ENCODE measurements at regions not wholly inside any gene's neighbourhood (a gene's known extent, or its start where the extent isn't known, plus 50 kb on each side); places are given as distances from the start of the nearest gene placed in this dataset.
"Not testable (repeated sequence)": the region's sequence is repeated elsewhere in the genome, so short reads cannot be mapped to it uniquely, and the experiment has no call there.

DNA sequence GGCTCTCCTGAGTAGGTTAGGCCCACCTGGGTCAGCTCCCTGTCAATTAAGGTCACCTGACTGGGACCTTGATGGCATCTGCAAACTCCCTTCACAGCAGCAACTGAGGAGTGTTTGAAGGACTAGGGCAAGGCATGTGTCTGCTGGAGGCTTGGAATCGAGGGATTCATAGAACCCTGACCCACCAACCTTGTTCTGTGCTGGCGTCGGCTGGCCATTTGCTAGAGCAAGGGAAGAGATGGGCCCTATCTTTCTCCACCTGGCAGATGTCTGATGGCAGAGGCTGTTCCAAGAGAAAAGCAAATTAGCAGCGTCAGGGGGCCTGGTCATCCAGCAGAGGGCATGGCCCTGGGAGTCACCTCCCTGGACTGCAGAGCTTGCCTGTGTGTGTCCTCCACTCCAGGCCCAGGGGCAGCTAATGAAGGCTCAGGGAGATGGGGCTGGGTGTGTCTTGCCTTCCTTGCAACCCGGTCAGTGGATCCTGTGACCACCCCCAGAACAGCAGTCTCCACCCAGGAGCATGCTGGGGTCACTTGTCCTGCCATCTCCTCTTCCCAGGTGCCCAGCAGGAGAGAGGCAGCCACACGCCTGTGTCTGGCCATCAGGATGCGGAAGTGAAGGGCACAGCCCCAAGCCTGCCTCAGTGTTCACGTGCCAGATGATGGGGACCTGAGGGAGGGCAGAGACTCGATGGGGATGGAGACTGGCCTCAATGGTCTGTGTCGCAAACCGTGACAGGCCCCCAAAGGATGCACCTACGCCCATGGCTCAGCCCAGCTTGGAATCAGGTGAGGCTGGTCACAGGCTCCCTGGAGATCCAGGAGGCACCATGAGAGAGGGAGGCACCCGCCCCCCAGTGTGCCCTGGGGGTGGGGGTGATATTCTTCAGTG is 53.9 kb downstream of the BARX1 start:
- no peak for DNase-seq

DNA sequence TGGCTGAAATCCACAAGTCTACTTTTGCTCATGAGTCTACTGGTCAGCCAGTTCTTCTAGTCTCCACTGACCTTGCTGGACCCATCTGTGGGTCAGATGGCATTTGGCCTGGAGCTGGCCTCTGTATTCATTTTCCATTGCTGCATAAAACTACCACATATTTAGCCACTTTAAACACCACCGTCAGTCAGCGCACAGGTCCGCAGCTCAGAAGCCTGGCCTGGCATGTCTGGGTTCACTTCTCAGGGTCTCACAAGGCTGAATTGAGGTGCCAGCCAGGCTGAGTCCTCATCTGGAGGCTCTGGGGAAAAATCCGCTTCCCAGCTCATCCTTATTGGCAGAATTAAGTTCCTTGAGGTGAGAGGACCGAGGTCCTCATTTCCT is 54.7 kb downstream of the BARX1 start:
- no peak for DNase-seq

DNA sequence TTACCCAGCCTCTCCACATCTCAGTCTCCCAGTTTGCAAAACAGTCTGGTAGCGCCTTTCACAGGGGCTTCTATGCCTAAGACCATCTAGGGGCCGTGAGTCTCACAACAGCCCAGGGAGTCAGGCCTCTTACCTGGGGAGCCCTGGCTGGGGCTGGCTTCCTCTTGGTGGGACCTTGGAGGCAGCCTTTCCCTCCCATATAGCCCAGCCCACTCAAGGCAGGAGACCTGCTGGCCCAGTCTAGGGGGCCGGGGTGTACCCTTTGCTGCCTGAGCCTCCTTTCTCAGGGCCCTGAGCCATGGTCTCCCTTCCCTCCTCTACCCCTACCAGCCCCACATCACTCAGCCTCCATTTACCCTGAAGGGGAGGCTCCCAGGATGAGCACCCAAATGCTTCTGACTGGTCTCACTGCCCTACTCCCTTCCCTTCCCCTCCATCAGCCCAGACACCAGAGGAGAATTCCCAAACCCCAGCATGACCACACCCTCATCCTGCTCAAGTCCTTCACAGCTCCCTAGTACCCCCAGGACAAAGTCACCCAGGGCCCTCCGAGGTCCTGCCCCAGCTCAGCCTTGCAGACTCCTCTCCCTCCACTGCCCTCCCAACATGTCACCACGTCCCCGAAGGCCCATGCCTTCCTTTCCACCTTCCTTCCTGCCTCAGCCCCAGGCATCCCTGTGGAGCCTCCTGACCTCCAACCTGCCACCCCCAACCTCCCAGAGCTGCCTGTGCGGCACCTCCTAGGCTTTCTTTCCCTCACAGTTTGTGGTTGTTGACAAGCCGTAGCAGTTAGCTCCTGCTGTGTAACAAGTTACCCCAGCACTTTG is 55.3 kb downstream of the BARX1 start:
- DNase-seq, result no peak

DNA sequence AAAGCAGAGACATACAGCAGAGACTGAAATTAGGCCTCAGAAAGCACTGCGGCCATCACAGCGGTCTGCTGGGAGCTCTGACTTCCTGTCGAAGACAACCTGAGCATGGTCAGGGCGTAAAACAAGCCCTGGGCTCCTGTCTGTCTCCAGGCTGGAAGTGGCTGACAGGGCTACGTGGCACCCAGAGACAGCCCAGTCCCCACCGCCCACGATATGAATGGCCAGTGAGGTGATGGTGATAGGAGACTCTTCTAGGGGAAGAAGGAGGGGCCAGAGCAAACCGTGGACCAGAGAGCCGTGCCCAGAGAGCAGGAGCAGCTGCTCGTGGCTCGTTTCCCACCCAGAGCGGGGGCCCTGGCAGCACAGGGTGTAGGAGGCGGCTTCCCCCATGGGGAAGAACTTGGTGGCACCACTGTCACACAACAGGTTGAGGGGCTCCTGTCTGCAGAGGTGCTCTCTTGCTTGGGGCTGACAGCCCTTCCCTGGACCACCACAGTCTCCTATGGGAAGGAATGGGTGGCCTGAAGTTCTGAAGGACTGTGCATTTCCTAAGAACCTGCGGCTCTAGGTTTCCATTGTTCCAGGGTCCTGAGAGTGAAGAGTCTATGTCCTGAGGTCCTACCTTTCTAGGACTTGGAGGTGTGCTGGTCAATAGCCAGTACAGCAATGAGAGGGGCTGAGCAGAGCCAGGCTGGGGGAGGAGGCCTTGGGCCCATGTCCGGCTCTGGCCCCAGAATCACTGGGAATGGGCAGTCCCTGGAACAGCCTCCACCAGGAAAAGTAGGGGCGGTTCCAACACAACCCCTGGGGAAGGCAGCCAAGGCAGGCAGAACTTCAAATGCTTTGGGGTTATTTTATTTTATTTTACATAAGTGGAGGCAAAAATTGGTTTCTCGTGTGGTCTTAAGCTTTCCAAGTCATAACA is 56.4 kb downstream of the BARX1 start:
- no peak for DNase-seq

DNA sequence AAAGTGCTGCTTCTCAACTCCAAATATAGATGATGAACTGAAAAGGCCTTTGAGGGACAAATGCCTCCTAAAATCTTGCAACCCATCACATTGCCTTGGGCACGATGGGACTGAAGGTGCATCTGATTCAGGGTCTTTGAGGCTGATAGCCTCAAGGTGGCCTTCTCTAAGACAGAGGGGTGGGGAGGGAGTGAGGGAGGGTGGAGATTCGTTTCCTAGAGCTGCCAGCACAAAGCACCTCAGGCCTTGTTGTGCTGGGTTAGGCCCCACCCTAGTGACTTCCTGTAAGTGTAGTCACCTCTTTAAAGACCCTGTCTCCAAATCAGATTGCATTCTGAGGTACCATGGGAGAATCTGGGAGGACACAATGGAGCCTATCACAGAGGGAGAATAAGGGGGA is 57.1 kb downstream of the BARX1 start:
- DNase-seq, result no peak

DNA sequence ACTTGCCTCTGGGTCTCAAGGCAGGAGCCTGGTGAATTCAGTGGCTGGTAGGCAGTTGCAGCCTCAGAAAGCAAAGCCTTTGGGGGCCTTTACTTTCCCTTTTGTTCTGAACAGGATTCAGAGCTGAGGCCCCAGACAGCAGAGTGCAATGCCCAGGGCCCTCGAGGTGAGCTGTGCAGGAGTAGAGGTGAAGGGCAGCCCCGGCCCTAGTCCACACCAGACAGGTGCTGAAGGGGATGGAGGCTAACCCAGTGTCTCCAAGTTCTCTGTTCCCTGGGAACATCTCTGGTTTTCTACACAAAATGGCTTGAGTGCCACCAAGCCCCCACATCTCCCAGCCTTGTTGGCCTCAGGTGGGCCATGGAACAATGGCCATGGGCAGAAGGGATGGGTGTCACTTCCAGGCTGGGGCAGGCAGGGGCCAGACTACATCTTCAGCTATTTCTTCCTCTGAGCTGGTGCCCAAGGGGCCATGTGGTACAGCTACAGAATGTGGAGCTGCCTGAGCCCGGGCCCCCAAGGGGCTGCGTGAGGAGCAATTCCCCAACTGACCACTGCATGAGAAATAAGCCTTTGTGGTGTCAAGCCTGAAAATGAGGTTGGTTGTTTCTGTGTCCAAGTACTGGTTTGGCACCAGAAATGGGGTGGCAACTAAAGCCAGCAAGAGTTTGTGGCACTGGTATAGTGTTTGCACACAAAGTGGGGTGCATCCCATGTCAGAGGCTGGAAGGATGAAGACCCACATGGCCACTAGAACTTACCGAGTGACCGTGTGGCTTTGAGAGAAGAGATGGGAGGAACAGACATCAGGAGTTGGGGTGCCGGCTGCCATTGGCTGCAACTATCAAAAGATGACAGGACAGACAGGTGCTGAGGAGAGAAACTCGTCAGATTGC is 57.8 kb downstream of the BARX1 start:
- DNase-seq, result no peak

DNA sequence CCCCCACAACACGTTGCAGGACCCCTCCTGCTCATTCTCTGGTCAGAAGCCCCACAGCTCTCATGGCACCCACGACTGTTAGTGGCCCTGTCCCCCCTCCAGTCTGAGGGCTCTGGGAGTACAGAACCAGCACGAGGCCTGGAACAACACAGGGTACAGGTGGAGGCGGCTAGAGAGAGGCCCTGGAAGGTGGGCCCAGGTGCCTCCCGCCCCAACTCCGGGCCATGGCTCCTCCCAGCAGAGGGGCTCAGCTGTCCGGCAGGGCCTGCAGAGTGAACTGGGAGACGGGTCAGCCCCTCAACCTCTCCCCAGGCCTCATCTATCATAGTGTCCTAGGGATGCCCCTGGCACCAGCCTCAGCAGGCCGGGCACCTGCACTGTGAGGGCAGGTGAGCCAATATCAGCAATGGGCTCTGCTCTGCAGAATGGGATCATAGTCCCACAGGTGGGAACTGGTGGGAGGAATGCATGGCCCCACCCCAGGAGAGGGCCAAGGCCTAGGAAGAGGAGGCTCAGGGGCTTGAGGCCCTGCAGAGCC is 58.6 kb downstream of the BARX1 start:
- no peak for DNase-seq

DNA sequence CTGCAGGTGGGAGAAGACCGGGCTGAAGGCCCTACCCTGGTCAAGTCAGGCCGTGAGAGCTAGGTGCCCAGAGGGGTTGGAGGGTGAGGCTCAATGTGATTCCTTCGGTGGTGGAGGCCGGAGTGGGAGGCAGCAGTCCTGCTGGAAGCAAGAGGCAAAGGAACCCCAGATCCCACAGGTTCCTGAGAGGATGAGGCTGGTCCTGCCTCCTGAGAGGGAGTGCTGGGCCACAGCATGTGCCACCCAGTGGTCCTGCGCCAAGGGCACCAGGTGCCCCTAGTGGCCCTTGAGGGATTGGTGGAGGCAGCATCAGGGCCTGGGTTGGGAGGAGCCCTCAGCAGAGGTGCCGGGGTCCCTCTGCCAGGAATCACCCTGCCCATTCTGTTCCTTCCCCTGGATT is 59.1 kb downstream of the BARX1 start:
- no peak for DNase-seq

DNA sequence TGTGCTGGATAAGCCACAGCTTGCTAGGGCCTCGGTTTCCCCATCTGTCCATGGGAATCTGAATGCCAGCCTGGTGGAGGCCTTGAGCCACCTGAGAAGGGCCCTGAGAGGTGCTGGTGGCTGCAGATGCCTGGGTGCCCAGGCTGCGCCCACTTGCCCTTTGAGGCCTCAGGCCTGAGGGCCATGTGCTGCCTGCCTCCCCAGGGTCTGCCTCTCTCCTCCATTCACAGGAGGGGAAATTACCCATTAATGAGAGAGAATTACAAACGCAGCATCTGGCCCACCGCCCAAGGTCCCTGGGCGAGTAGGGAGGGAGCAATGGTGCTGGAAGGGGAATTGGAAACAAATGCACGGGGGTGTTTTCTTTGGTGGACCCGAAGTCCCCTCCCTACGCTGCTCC is 59.6 kb downstream of the BARX1 start:
- DNase-seq, result no peak

DNA sequence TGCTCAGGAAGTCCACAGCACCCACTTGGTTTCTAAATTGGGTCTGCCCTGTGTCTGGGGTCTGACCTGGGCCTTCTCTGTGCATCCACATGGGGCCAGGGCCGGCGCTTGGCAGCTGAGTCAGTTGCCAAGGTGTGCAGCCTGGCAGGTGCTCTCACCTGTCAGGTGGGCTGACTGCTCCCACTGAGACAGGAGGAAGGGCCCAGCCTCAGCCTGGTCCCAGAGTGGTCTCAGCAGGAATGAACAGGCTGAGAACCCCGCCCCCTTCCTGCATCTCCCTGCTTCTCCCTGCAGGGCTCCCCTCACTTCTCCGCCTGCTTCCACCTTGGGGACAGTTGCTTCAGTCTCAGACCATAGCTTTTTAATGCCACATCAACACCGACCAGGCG is 60.5 kb downstream of the BARX1 start:
- no peak for DNase-seq

DNA sequence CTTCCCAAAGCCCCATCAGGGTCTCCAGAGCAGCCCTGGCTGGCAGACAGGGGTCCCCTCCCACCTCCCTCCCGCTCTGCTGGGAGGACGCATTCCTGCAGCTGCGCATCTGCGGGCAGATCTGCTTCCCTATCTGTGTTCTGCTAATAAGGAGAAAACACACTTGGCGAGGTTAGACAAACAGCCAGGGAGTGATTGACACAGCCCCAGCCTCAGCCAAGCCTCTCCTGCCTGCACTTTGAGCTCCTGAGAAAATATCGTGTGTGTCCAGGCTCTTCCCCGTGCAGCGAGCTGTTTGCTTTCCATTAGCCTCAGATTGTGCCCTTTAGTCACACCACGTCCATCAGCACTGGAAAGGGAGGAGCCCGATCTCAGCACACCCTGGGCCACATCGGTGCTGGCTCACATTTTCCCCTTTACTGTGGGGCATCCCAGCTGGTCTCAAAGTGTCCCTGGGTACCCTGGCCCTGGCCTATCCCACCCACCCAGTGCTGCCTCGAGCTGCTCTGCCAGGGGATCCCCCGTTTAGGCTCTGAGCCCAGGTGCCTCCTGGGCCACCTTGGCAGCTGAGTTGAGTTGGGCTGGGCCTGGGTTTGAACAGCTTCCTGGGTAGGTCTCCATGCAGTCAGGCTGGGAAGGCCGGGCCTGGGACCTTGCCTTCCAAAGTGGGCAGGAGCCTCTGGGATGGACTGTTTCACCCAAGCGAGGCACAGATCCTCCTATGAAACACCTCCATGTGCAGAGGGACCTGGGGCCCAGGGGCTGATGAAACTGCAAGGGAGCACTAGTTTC is 61.1 kb downstream of the BARX1 start:
- DNase-seq, result peak; percentile 77

DNA sequence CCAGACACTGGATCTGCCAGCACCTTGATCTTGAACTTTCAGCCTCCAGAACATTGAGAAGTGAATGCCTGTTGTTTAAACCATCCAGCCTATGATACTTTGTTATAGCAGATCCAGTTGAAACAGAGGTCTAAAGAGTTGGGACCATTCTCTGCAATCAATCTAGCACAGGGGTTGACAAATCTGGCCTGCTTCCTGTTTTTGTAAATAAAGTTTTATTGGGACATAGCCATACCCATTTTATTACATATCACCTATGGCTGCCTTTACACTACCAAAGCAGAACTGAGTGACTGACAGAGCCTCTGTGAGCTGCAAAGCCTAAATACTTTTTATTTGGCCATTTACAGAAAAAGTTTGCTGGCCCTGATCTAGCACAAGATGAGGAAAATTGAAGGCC is 62.0 kb downstream of the BARX1 start:
- no peak for DNase-seq

DNA sequence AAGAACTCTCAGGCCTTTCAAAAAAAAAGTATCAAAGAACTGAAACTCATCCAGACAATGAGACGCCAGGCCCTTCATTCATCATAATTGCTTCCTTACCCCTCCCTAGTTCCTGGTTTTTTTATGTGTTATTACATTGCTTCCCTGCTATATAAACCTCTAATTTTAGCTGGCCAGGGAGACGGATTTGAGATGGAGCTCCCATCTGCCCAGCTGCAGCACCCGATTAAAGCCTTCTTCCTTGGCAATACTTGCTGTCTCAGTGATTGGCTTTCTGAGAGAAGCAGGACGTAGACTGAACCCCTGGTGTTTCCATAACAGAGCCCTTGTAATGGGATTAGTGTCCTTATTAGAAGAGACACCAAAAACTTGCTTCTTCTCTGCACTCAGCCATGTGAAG is 62.4 kb downstream of the BARX1 start:
- DNase-seq, result no peak

DNA sequence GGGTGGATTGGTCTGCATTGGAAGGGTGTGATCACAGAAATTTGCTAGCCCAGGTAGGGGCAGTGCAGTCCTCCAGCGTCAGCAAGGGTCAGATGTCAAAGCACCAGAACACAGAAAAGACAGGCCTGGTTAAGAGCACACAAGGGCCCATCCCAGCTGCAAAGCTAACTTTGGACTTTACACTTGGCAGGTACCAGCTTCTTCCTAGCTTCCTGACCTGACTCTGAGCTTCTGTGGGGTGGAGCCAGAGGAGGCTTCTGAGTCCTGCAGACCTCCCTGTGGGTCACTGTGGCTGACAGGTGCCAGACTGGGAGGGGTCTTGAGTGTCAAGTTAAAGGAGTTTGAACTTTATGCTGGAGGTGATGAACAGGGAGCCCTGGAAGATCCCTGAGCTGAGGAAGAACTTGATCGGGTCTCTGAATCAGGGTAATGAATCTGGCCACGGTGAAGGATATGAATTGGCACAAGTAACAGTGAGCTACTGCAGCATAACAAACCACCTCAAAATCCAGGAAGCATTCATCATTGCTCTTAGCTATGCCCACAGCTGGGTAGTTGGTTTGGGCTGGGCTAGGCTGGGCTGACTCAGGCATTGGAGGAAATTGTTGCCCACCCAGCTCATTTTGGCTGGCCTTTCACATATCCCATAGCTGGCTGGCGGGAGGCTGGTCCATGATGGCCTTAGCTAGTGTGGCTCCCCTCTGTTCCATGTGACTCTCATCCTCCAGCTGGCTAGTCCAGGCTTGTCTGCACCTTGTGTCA is 63.4 kb downstream of the BARX1 start:
- no peak for DNase-seq

DNA sequence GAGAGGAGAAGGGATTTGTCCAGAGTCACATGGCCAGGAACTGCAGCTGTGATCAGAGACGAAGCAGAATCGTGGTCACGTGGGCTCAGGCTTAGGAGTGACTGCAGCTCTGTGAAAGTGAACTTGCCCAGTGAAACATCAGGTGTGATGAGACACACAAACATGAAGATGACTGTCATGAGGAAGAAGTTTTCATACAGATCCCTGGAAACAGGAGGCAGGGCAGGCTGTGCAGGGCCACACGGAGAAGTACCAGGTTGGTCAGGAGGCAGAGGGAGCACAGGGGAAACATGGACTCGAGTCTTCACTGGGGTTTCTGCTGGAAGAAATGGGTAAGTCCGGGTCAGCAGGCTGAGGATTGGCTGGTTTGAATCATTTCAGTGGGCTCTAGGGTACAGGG is 64.1 kb downstream of the BARX1 start:
- no peak for DNase-seq

DNA sequence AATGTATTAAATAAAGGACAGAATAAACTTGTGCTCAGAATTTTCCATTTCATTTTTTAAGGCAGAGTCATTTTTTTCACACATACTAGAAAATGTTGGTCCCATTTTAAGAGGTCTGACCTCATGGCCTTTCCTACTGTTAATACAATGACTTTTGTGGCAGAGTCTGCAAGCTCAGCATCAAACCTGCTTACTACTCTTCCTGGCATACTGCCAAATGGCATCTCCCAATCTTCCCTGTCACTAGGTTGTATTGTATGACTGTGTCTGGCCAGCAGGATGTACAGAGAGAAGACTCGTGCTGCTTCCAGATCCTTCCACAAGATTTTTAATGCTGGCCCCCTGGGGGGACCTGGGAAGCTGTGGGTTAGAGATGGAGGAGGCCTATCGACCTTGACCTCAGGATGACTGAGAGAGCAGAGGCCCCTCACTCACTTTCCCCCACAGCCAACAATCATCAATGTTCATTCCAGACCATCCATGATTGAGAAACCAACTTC is 64.7 kb downstream of the BARX1 start:
- DNase-seq, result peak; percentile 38

DNA sequence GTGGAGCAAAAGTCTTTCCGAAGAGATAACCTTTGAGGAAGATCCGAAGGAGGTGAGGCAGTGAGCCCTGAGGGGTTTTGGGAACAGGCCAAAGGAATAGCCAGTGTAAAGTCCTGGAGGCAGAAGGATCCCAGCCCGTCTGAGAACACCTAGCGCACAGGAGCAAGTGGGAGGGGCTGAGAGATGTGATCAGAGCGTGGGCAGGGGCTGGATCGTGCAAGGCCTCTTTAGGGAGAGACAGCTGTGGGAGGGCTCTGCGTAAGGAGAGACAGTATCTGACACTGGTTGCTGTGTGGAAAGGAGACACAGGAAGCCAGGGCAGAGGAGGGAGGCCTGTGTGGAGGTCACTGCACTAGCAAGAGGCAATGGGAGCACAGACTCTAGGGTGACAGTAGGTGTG is 68.2 kb downstream of the BARX1 start:
- peak; percentile 11 for DNase-seq

DNA sequence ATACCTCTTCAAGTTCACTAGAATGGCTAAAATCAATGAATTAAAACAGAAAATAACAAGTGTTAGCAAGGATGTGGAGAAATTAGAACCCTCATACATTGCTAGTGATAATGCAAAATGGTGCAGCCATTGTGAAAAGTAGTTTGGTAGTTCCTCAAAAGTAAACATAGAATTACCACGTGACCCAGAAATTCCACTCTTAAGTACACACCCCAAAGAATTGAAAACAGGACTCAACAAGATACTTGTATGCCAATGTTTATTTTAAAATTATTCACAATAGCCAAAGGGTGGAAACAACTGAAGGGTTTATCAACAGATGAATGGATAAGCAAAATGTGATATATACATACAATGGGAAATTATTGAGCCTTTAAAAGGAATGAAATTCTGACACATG is 70.3 kb downstream of the BARX1 start:
- DNase-seq, result no peak

DNA sequence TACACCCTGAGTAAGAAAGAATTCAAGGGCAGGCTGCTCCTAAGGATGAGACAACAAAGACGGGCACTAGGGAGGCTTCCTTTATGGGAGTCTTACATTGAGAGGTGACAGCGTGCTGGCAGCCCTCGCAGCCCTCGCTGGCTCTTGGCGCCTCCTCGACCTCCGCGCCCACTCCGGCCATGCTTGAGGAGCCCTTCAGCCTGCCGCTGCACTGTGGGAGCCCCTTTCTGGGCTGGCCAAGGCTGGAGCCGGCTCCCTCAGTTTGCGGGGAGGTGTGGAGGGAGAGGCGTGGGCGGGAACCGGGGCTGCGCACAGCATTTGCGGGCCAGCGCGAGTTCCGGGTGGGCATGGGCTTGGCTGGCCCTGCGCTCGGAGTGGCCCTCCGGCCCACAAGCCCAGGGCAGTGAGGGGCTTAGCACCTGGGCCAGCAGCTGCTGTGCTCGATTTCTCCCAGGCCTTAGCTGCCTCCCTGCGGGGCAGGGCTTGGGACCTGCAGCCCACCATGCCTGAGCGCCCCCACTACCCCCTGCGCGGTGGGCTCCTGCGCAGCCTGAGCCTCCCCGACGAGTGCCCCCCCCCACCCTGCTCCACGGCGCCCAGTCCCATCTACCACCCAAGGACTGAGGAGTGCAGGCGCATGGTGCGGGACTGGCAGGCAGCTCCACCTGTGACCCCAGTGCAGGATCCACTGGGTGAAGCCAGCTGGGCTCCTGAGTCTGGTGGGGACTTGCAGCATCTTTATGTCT is 75.3 kb downstream of the BARX1 start:
- DNase-seq, result not testable (repeated sequence)
